Esophagus muscularis mucosa (tissue), 4 donors: ENCODE measurements at regions not wholly inside any gene's neighbourhood (a gene's known extent, or its start where the extent isn't known, plus 50 kb on each side); places are given as distances from the start of the nearest gene placed in this dataset.
A peak's percentile ranks its signal among the peaks of the same experiment; 100 is the strongest.

Source experiments
- DNase-seq: peaks from one replicate; pipeline ENCODE4 v3.0.0-alpha.2; 2017; ENCODE audit errors: extremely low spot score
- H3K27ac ChIP-seq, 4 donors: fragments of 200-600 bp; sonication (generic); replicated peaks in 1 of 4; 1 replicate in 3 of 4; 2 replicates in 1 of 4; pipeline ENCODE4 v1.5.1; 2016 to 2019; ENCODE audit warnings: mild to moderate bottlenecking in 1 of 4
- H3K27me3 ChIP-seq, 4 donors: fragments of 200-600 bp; sonication (generic); one replicate each; pipeline versions ENCODE4 v1.5.1 to v1.6.0; 2016 to 2019
- H3K36me3 ChIP-seq, 4 donors: fragments of 200-600 bp; sonication (generic); one replicate each; pipeline ENCODE4 v1.5.1; 2016 to 2019
- H3K4me1 ChIP-seq, 4 donors: fragments of 200-600 bp; sonication (generic); one replicate each; pipeline ENCODE4 v1.5.1; 2016 to 2019
- H3K4me3 ChIP-seq, 4 donors: fragments of 200-600 bp; sonication (generic); 1 replicate in 2 of 4; 2 replicates in 2 of 4; pipeline ENCODE4 v1.5.1; 2016 to 2019; ENCODE audit warnings: mild to moderate bottlenecking in 4 of 4, moderate library complexity in 1 of 4
- H3K9me3 ChIP-seq, 4 donors: fragments of 200-600 bp; sonication (generic); 1 replicate in 3 of 4; 2 replicates in 1 of 4; pipeline ENCODE4 v1.5.1; 2016 to 2019
- CTCF ChIP-seq, 3 experiments: fragments of 200-600 bp in 2 of 3; fragments of 450-650 bp in 1 of 3; sonication (generic) in 2 of 3; IDR thresholded peaks; one replicate each; pipeline ENCODE4 v1.5.1; 2017 to 2019; ENCODE audit warnings: antibody characterized with exemption in 3 of 3, mild to moderate bottlenecking in 2 of 3, moderate library complexity in 1 of 3
- EP300 ChIP-seq: sonication (generic); formaldehyde crosslinking; IDR thresholded peaks from one replicate; pipeline ENCODE4 v1.6.1; 2017; ENCODE audit warnings: antibody characterized with exemption
- POLR2A ChIP-seq: fragments of 450-650 bp; IDR thresholded peaks from one replicate; pipeline ENCODE4 v1.6.1; 2017; ENCODE audit warnings: antibody characterized with exemption, moderate library complexity, mild to moderate bottlenecking, low read depth
- POLR2AphosphoS5 ChIP-seq, 2 donors: sonication (generic); formaldehyde crosslinking; IDR thresholded peaks; one replicate each; pipeline ENCODE4 v1.6.1; 2017; ENCODE audit warnings: antibody characterized with exemption in 2 of 2
- WGBS: methylation state at CpG from one replicate; pipeline ENCODE4 v1.1.5; 2018; 5-methylcytosine and 5-hydroxymethylcytosine counted together
- intact Hi-C: fragments of 100-400 bp; cut with DNase I; formaldehyde crosslinking; loops from one replicate; pipeline ENCODE4 v1.15.1; 2023

GRCh38 chr11:110991661-110992355, 253.7 kb upstream of the POU2AF2 start:
- Histone ChIP-seq H3K27ac (peak overlapping the region; percentile 20 to 44 (median 40)), H3K4me3 (no peak overlapping the region), H3K36me3 (no peaks in the 10 kb centered on the region), H3K27me3 (no peaks in the 10 kb centered on the region), H3K9me3 (no peaks in the 10 kb centered on the region), H3K4me1 (peaks cover 9 to 37% (median 34%) of the 10 kb centered on the region in 4 donors)
- intact Hi-C loops, result no loop called here
- TF ChIP-seq EP300 (no peak), POLR2A (no peak), CTCF (IDR thresholded peaks at IDR 0.05) (no peak), POLR2AphosphoS5 (IDR thresholded peaks at IDR 0.05) (no peak)
- WGBS, result 40% methylated on average over 4 of the region's 4 CpGs
- peak; percentile 66 for DNase-seq

GRCh38 chr11:110990311-110990710, 255.2 kb upstream of the POU2AF2 start:
- TF ChIP-seq POLR2AphosphoS5 (IDR thresholded peaks at IDR 0.05), result no peak
- TF ChIP-seq POLR2A, result no peak
- TF ChIP-seq CTCF (IDR thresholded peaks at IDR 0.05), result no peak
- TF ChIP-seq EP300, result no peak
- Histone ChIP-seq H3K27ac (no peak overlapping the region), H3K4me3 (no peak overlapping the region), H3K4me1 (peaks cover 9 to 37% (median 34%) of the 10 kb centered on the region in 4 donors), H3K27me3 (no peaks in the 10 kb centered on the region), H3K9me3 (no peaks in the 10 kb centered on the region), H3K36me3 (no peaks in the 10 kb centered on the region)
- DNase-seq, result no peak
- intact Hi-C loops, result no loop called here
- 61% methylated on average over 3 of the region's 3 CpGs for WGBS

GRCh38 chr11:110989428-110990133, 255.9 kb upstream of the POU2AF2 start:
- H3K4me1 ChIP-seq, result peaks cover 9 to 37% (median 34%) of the 10 kb centered on the region in 4 donors
- H3K4me3 ChIP-seq, result no peak overlapping the region
- no peaks in the 10 kb centered on the region for H3K9me3 ChIP-seq
- no peaks in the 10 kb centered on the region for H3K36me3 ChIP-seq
- DNase-seq, result peak; percentile 77
- TF ChIP-seq EP300 (no peak), POLR2AphosphoS5 (IDR thresholded peaks at IDR 0.05) (peak; percentile 35 to 71), POLR2A (no peak), CTCF (IDR thresholded peaks at IDR 0.05) (no peak)
- H3K27me3 ChIP-seq, result no peaks in the 10 kb centered on the region
- peak overlapping the region in 1 of 4 donors; percentile 25 for H3K27ac ChIP-seq
- intact Hi-C loops, result no loop called here

- intact Hi-C loops, result no loop called here
- no peak for DNase-seq
- WGBS, result 71% methylated on average over 3 of the region's 3 CpGs
- H3K36me3 ChIP-seq, result no peaks in the 10 kb centered on the region
- H3K9me3 ChIP-seq, result no peaks in the 10 kb centered on the region
- TF ChIP-seq EP300, result no peak
- no peak overlapping the region for H3K27ac ChIP-seq
- H3K4me3 ChIP-seq, result no peak overlapping the region
- peaks cover 9 to 37% (median 34%) of the 10 kb centered on the region in 4 donors for H3K4me1 ChIP-seq
- no peaks in the 10 kb centered on the region for H3K27me3 ChIP-seq
These were observed 256.9 kb upstream of the POU2AF2 start for GRCh38 chr11:110988671-110989070.

GRCh38 chr11:110986016-110986415, 259.5 kb upstream of the POU2AF2 start:
- no peak for DNase-seq
- Histone ChIP-seq H3K36me3 (no peaks in the 10 kb centered on the region), H3K4me3 (no peak overlapping the region), H3K9me3 (no peaks in the 10 kb centered on the region), H3K4me1 (peaks cover 9 to 22% (median 18%) of the 10 kb centered on the region in 4 donors), H3K27me3 (no peaks in the 10 kb centered on the region), H3K27ac (no peak overlapping the region)
- 88% methylated on average over 7 of the region's 7 CpGs for WGBS
- intact Hi-C loops, result no loop called here
- no peak for TF ChIP-seq EP300
- no peak for TF ChIP-seq POLR2AphosphoS5 (IDR thresholded peaks at IDR 0.05)
- TF ChIP-seq POLR2A, result no peak
- no peak for TF ChIP-seq CTCF (IDR thresholded peaks at IDR 0.05)
